Heart left ventricle (tissue), 16 donors: ENCODE measurements at regions not wholly inside any gene's neighbourhood (a gene's known extent, or its start where the extent isn't known, plus 50 kb on each side); places are given as distances from the start of the nearest gene placed in this dataset.

Experiments
- ATAC-seq, 4 donors: fragments of 200-7000 bp; cut with Tn5 transposase; one replicate each; pipeline ENCODE4 v1.9.1; 2020 to 2022; ENCODE audit warnings: moderate library complexity in 4 of 4, mild to moderate bottlenecking in 3 of 4, moderate number of reproducible peaks in 1 of 4
- DNase-seq, 5 donors: peaks; one replicate each; pipeline ENCODE4 v3.0.0-alpha.2; 2020
- H3K27ac ChIP-seq, 12 donors: fragments of 200-600 bp; sonication (generic) in 4 of 12; one replicate each; pipeline versions ENCODE4 v1.5.0 to v1.8.0; 2016 to 2022; ENCODE audit warnings: mild to moderate bottlenecking in 2 of 12
- H3K27me3 ChIP-seq, 9 donors: fragments of 200-600 bp; sonication (generic) in 2 of 9; one replicate each; pipeline versions ENCODE4 v1.5.1 to v1.8.0; 2016 to 2022; ENCODE audit warnings: mild to moderate bottlenecking in 3 of 9
- H3K36me3 ChIP-seq, 9 donors: fragments of 200-600 bp; sonication (generic) in 2 of 9; one replicate each; pipeline versions ENCODE4 v1.5.0 to v1.8.0; 2018 to 2022; ENCODE audit warnings: mild to moderate bottlenecking in 2 of 9
- H3K4me1 ChIP-seq, 12 donors: fragments of 200-600 bp; sonication (generic) in 4 of 12; one replicate each; pipeline versions ENCODE4 v1.5.0 to v1.8.0; 2016 to 2022; ENCODE audit warnings: mild to moderate bottlenecking in 3 of 12
- H3K4me3 ChIP-seq, 12 donors: fragments of 200-600 bp; sonication (generic) in 4 of 12; one replicate each; pipeline versions ENCODE4 v1.5.0 to v1.8.0; 2017 to 2022; ENCODE audit warnings: mild to moderate bottlenecking in 9 of 12, moderate library complexity in 4 of 12
- H3K9me3 ChIP-seq, 12 donors: fragments of 200-600 bp; sonication (generic) in 4 of 12; one replicate each; pipeline versions ENCODE4 v1.5.0 to v1.8.0; 2016 to 2022; ENCODE audit warnings: mild to moderate bottlenecking in 1 of 12
- CTCF ChIP-seq, 12 donors: fragments of 200-600 bp; sonication (generic) in 4 of 12; IDR thresholded peaks; one replicate each; pipeline versions ENCODE4 v1.5.0 to v1.8.0; 2018 to 2022; ENCODE audit warnings: antibody characterized with exemption in 12 of 12, mild to moderate bottlenecking in 5 of 12
- POLR2A ChIP-seq, 2 donors: fragments of 450-650 bp; IDR thresholded peaks; one replicate each; pipeline ENCODE4 v1.6.1; 2017; ENCODE audit warnings: antibody characterized with exemption in 2 of 2, mild to moderate bottlenecking in 2 of 2, moderate library complexity in 2 of 2
- WGBS, 4 donors: extraction: QIAGEN DNeasy Blood & Tissue Kit in 2 of 4; methylation state at CpG; one replicate each; pipeline versions ENCODE4 v1.1.5 to v1.1.7; 2013 to 2018; 5-methylcytosine and 5-hydroxymethylcytosine counted together
- intact Hi-C, 10 donors: fragments of 100-400 bp; cut with DNase I; formaldehyde crosslinking; loops; one replicate each; pipeline versions ENCODE4 v1.11.1 to v1.14.2; 2022
- donor health status: ischemic (EF 13 %, LVEDD 7.1; RV severe dilation, severe dysfunction).
- donor health status: healthy with polysubstance abuse.
- donor health status: DM: no; HTN: yes; CAD: no.
- donor health status: DM: no; HTN: no; CAD: no.
- donor health status: ischemic (EF 25% LVEDD 6.9; RV normal size, moderate dysfunction).
- donor health status: ischemic (EF 25% LVEDD 5.7; RV mildly dilated, moderate dysfunction).
- donor health status: healthy.
- donor health status: DM: yes; HTN: yes; CAD: no.
- donor health status: ischemic (EF 35%, LVEDD 5.7; RV mildly dilated, moderate dysfunction).
- donor health status: nonischemic (EF 11% LVEDD 7.7; RV severe dilation, severe dysfunction).
- donor health status: DM: yes; HTN: yes; CAD: no.
- donor health status: PGD.
- donor health status: ischemic (EF 29% LVEDD 5.4; RV normal size, mild dysfunction).
- donor health status: nonischemic (EF 23%, LVEDD 6.1; RV moderate dilation, normal function).

- no peak overlapping the region for H3K27ac ChIP-seq
- H3K36me3 ChIP-seq = no peaks in the 10 kb centered on the region
- no peaks in the 10 kb centered on the region for H3K9me3 ChIP-seq
- no peak for ATAC-seq
- DNase-seq = no peak
- no peak overlapping the region for H3K4me3 ChIP-seq
- TF ChIP-seq POLR2A (IDR thresholded peaks at IDR 0.05) (no peak), CTCF (IDR thresholded peaks at IDR 0.05) (no peak)
- H3K4me1 ChIP-seq = no peaks in the 10 kb centered on the region
- 92 to 98% (median 95%) methylated on average over 1 of the region's 1 CpG for WGBS, 4 donors
- no peaks in the 10 kb centered on the region for H3K27me3 ChIP-seq
- intact Hi-C loops = no loop called here
These were observed 155.6 kb upstream of the TBX18 start for GRCh38 chr6:84920021-84920420.

DNA sequence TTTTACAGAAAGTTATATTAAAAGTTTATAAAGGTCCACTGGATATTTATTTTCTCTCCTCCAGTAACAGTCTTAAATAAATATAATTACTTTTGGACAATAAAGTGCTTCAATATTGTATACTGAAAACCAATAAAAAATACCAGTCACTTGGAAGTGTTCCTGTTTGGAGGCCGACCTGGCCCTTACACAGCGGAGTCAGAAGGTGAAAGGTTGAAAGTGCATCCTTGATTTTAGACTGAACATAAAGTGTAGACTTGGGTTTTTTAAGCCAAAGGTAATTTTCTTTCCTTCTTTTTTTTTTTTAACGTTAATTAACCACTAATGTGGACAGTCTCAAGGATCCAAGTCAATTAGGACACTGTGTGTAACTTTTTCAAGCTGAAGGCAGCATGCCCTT is 152.3 kb upstream of the TBX18 start:
- H3K27ac ChIP-seq = no peak overlapping the region
- no peaks in the 10 kb centered on the region for H3K27me3 ChIP-seq
- ATAC-seq (no peak), DNase-seq (no peak)
- no peak for TF ChIP-seq POLR2A (IDR thresholded peaks at IDR 0.05)
- no peak for TF ChIP-seq CTCF (IDR thresholded peaks at IDR 0.05)
- H3K4me1 ChIP-seq = no peaks in the 10 kb centered on the region
- H3K4me3 ChIP-seq = no peak overlapping the region
- 68 to 79% (median 75%) methylated on average over 3 of the region's 3 CpGs for WGBS, 4 donors
- intact Hi-C loops = no loop called here
- H3K36me3 ChIP-seq = no peaks in the 10 kb centered on the region
- no peaks in the 10 kb centered on the region for H3K9me3 ChIP-seq

DNA sequence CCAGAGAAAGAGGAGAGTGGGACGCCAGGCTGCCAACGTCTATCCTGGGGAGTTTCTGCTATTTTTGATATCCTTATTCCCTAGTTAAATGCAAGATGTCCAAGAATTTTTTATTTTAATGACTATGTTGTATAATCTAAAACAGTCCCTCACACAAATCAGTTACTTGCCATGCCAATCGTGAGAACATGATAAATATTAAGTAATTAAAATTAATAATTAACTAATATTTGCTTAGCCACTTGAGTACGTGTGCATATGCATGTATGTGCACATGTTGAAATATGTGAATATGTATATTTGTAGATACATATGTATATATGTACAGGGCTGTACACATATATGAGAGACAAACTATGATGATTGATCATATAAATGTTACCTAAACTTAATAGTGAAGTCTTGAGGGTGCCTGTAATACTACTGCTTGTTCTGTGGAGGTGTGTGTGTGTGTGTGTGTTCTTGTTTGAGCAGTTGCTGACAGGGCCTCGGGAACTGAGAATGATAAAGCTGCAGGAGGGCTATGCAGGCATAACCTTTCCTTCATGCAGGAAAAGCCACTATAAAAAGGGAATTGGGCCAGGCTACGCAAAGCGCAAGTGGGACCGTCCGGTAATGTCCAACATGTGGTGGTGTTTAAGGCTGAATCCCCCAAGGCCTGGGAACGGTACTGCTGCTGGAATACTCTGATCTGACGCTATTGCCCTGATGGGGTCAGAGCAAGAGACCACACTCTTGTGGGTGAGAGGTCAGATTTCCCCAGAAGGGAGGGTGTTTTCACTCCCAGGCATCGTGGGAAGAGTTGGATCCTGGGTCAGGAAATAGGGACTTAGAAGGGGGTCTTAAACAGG is 148.3 kb upstream of the TBX18 start:
- Histone ChIP-seq H3K9me3 (no peaks in the 10 kb centered on the region), H3K27me3 (no peaks in the 10 kb centered on the region), H3K4me1 (no peaks in the 10 kb centered on the region), H3K4me3 (no peak overlapping the region), H3K36me3 (no peaks in the 10 kb centered on the region), H3K27ac (no peak overlapping the region)
- 55 to 69% (median 61%) methylated on average over 11 to 12 of the region's 12 CpGs for WGBS, 4 donors
- TF ChIP-seq POLR2A (IDR thresholded peaks at IDR 0.05) (no peak), CTCF (IDR thresholded peaks at IDR 0.05) (no peak)
- ATAC-seq = no peak
- DNase-seq = no peak
- intact Hi-C loops = no loop called here

DNA sequence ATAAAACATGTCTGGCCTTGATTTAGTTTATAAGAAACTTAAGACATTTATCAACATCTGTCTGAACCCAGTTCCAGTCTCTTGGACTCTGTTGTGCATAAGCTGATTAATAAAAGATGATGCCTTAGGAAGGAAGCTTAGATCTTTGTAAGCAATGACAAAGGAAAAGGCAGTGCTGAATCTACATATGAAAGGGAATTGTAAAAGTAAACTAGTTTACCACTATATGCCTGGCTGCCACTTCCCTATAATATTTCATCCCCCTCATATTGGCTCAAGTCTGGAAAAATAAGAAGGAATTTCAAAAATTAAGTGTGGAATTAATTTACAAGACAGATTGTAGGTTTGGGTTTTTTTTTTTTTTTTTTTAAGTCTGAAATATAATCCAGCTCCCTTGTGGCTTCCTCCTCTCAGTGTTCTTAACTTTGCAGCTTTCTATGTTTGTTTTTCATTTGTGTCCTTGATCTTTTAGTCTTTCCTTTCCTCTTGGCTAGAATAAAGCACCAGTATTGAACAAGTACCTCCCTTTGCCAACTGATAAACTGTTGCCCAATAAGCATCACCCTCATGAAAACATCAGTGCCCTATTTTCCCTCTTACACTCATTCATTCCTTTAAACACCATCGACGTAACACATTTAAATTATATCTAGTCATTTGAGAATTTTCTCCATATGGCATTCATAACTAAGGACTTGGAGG is 146.7 kb upstream of the TBX18 start:
- no peak for TF ChIP-seq POLR2A (IDR thresholded peaks at IDR 0.05)
- no peak for TF ChIP-seq CTCF (IDR thresholded peaks at IDR 0.05)
- H3K36me3 ChIP-seq = no peaks in the 10 kb centered on the region
- no peaks in the 10 kb centered on the region for H3K4me1 ChIP-seq
- no peaks in the 10 kb centered on the region for H3K9me3 ChIP-seq
- intact Hi-C loops = no loop called here
- DNase-seq = no peak
- no peak for ATAC-seq
- WGBS, 4 donors = 77 to 83% (median 81%) methylated on average over 2 of the region's 2 CpGs
- no peaks in the 10 kb centered on the region for H3K27me3 ChIP-seq
- no peak overlapping the region for H3K4me3 ChIP-seq
- H3K27ac ChIP-seq = no peak overlapping the region
